CD4-positive, alpha-beta T cell (primary cell): ENCODE measurements at regions not wholly inside any gene's neighbourhood (a gene's known extent, or its start where the extent isn't known, plus 50 kb on each side); places are given as distances from the start of the nearest gene placed in this dataset.
"Not testable (repeated sequence)": the region's sequence is repeated elsewhere in the genome, so short reads cannot be mapped to it uniquely, and the experiment has no call there.

Experiments
- ATAC-seq: fragments of 200-7000 bp; cut with Tn5 transposase; one replicate; pipeline ENCODE4 v1.10.0; 2022; ENCODE audit warnings: mild to moderate bottlenecking; ENCODE audit not compliant: poor library complexity
- CTCF ChIA-PET: fragments of 350-600 bp; sonication (Branson Sonifier 250); formaldehyde crosslinking; loops from one replicate; lab custom pipeline; 2021; ENCODE audit warnings: antibody characterized with exemption, inconsistent platforms; lab: Charles Lee
- POLR2A ChIA-PET: fragments of 350-600 bp; sonication (Branson Sonifier 250); formaldehyde crosslinking; loops from one replicate; lab custom pipeline; 2021; ENCODE audit warnings: antibody characterized with exemption, inconsistent platforms; lab: Charles Lee
- DNase-seq, 14 experiments: peaks; one replicate each; pipeline ENCODE4 v3.0.0-alpha.2; 2013 to 2020; ENCODE audit warnings: mixed read lengths in 2 of 14
- H3K27ac ChIP-seq, 2 donors: one replicate each; pipeline versions ENCODE4 v1.5.1 to v1.7.0; 2013; ENCODE audit warnings: low read length in 2 of 2, low read depth in 1 of 2, mild to moderate bottlenecking in 1 of 2
- H3K27me3 ChIP-seq, 2 experiments: 1 replicate in 1 of 2; 2 replicates in 1 of 2; pipeline versions ENCODE4 v1.6.1 to v1.7.0; 2013; ENCODE audit warnings: low read length in 2 of 2, control low read depth in 1 of 2, mild to moderate bottlenecking in 1 of 2, moderate library complexity in 1 of 2; ENCODE audit not compliant: insufficient read depth in 2 of 2, control insufficient read depth in 1 of 2
- H3K36me3 ChIP-seq: one replicate; pipeline ENCODE4 v1.6.1; 2013; ENCODE audit warnings: low read length, control low read depth; ENCODE audit not compliant: insufficient read depth
- H3K4me1 ChIP-seq: one replicate; pipeline ENCODE4 v1.6.1; 2013; ENCODE audit warnings: low read length, control low read depth; ENCODE audit not compliant: insufficient read depth
- H3K4me3 ChIP-seq: one replicate; pipeline ENCODE4 v1.5.1; 2013; ENCODE audit warnings: mild to moderate bottlenecking, low read length, moderate library complexity
- H3K9me3 ChIP-seq, 2 experiments: 1 replicate in 1 of 2; 2 replicates in 1 of 2; pipeline versions ENCODE4 v1.6.1 to v1.7.0; 2013; ENCODE audit warnings: low read length in 2 of 2, mild to moderate bottlenecking in 2 of 2, control low read depth in 1 of 2, moderate library complexity in 1 of 2; ENCODE audit not compliant: control insufficient read depth in 1 of 2, insufficient read depth in 1 of 2
- H3K27ac Mint-ChIP-seq: one replicate; pipeline ENCODE4 v1.8.0; 2020; ENCODE audit warnings: mixed read lengths
- H3K27me3 Mint-ChIP-seq: one replicate; pipeline ENCODE4 v1.8.0; 2021; ENCODE audit warnings: mixed read lengths
- H3K36me3 Mint-ChIP-seq: one replicate; pipeline ENCODE4 v1.8.0; 2021; ENCODE audit warnings: low read depth, mixed read lengths
- H3K4me1 Mint-ChIP-seq: one replicate; pipeline ENCODE4 v1.8.0; 2021; ENCODE audit warnings: low read depth, mixed read lengths
- H3K4me3 Mint-ChIP-seq: one replicate; pipeline ENCODE4 v1.8.0; 2020; ENCODE audit warnings: mild to moderate bottlenecking, mixed read lengths
- H3K9me3 Mint-ChIP-seq: one replicate; pipeline ENCODE4 v1.8.0; 2020; ENCODE audit warnings: mixed read lengths
- CTCF ChIP-seq: fragments of 200-600 bp; IDR thresholded peaks from one replicate; pipeline ENCODE4 v1.8.0; 2022; ENCODE audit warnings: antibody characterized with exemption, mild to moderate bottlenecking
- intact Hi-C, 2 experiments: fragments of 100-400 bp; cut with DNase I in 1 of 2; cut with micrococcal nuclease in 1 of 2; formaldehyde crosslinking; loops; one replicate each; pipeline versions ENCODE4 v1.15.1 to v1.9.0; 2023 to 2025; cut with DNase I, micrococcal nuclease

GRCh38 chr3:140883428-140884040 is 58.1 kb upstream of the SLC25A36 start:
- no peak for DNase-seq
- ChIA-PET CTCF (no interaction called here), POLR2A (no interaction called here)
- H3K36me3 ChIP-seq: no peaks in the 10 kb centered on the region
- Mint-ChIP-seq H3K9me3 (peaks cover 5% of the 10 kb centered on the region), H3K27ac (no peak overlapping the region), H3K4me1 (no peaks in the 10 kb centered on the region), H3K36me3 (no peaks in the 10 kb centered on the region), H3K27me3 (peaks cover 23% of the 10 kb centered on the region), H3K4me3 (no peak overlapping the region)
- no peaks in the 10 kb centered on the region for H3K4me1 ChIP-seq
- intact Hi-C loops: no loop called here
- no peak for TF ChIP-seq CTCF
- no peak overlapping the region for H3K4me3 ChIP-seq
- H3K27ac ChIP-seq: no peak overlapping the region
- ATAC-seq: no peak
- peaks cover 0 to 7% of the 10 kb centered on the region in 2 experiments for H3K9me3 ChIP-seq
- H3K27me3 ChIP-seq: no peaks in the 10 kb centered on the region

- H3K4me1 Mint-ChIP-seq, POLR2A ChIA-PET, DNase-seq, ATAC-seq, H3K36me3 Mint-ChIP-seq, intact Hi-C loops, CTCF ChIA-PET, H3K36me3 ChIP-seq, H3K4me3 Mint-ChIP-seq, H3K4me3 ChIP-seq, H3K4me1 ChIP-seq, H3K27ac Mint-ChIP-seq, H3K27ac ChIP-seq, H3K9me3 Mint-ChIP-seq, H3K9me3 ChIP-seq, H3K27me3 ChIP-seq: not testable (repeated sequence)
- H3K27me3 Mint-ChIP-seq: peaks cover 10% of the 10 kb centered on the region
Measured at GRCh38 chr3:140885697-140886096, 55.9 kb upstream of the SLC25A36 start.
